ENCODE measurements at regions not wholly inside any gene's neighbourhood (a gene's known extent, or its start where the extent isn't known, plus 50 kb on each side); places are given as distances from the start of the nearest gene placed in this dataset.

DNA sequence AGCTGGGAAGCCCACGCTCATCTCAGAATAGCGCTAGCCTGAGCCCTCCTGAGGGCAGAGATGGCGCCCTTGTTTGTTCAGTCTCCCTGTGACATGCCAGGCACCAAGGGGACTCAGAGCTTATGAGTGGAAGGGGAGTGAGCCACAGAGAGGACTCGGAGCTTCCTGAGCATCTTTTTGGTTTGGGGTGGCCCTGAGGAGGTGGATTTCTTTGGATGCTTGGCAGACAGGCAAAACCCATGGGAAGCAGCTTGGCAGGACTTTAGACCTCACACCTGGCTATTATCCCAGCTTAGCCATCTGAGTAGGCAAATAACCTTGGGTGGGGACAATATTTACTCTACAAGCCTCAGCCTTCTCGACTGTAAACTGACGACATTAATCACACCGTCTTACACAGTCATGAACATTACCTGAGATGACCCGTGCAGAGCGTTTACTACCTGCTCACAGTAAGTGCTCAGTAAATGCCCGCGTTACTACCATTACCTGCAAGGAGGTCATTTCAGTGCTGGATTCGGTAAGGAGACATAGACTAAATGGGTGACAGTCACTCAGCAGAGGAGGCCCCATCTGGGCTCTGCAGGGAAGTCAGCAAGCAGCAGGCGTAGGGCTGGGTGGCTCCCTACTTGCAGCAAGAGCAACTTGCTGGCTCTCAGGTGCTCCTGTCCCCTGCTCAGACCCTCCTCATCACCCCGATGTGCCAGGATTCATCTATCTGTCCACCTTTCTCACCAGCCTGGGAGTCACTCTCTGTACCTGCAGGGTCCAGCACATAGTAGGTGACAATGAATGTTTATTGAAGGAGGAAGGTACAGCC is 54.9 kb downstream of the KLHDC7A start:
- peak; percentile 50 for DNase-seq

DNA sequence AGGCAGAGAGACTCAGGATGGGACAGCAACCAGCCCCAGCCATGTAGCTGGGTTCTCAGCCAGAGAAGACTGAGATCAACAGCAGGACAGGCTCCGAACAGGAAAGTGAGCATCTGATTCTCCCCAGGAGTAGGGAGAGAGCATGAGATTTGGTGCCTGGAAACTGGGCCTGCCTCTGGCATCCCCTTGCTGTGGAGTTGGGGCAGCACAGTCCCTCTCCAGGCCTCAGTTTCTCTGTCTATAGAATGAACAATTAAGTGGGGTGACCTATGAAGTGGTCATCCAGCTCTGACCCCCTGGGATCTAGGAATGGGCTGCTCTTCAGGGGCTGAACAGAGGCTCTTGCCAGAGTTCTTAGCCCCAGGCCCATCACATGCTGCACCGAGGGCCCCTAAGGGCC is 55.6 kb downstream of the KLHDC7A start:
- no peak for DNase-seq

DNA sequence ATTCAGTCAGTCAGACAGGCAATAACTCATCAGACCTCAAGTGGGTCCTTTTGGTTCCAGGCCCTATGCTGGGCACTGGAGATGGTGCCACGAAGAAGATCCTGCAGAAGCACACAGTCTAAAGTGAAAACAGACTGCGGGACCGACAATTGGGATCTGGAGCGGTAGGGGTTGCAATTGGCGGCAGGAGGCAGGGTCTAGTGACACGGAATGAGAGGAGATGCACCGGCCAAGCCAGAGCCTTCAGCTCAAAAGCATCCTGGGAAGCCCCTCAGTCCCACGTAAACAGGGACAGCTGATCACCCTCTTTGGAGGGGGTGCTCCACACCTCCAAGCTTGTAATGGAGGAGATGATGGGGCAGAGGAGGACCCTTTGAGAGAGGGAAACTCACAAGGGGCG is 56.2 kb downstream of the KLHDC7A start:
- DNase-seq: no peak

DNA sequence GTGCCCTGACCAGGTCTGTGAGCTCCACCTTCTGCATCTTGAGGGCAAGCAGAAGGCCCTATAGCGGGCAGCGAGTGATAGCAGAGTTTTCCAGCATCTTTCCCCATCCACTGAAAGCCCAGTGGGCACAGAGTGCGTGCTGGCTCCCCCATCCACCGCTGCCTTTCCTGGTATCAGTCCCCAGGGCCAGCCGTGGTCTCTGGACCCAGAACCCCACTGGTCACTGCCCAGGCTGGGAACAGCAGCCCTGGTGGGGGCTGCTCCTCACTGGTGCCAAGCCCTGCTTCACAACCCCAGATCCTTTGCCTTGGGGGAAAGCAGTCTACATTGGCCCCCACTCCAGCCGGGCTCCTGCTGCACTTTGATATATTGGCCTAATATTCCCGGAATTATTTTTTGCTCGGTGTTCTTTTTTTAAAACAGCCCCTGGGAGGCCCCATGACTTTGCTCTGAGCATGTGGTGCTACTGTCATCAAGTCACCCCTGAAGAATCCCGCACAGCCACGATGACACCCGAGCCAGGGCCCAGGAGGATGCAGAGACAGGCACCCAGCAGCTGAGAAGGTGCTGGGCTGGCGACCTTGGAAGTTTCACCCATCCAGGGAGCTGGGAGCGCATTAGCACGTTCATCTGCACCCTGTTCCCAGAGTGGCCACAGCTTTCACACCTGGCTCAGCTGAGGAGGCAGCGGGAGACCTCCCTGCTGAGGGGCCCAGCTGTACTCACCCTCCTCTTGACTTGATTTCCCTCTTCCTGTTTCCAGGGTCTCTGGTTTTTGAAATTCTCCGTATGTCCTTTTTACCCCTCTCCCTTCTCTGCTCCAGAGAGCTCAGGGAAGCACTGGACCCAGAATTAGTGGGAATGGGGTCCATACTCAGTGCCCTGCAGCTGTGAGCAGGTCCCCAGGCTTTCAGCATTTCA is 56.9 kb downstream of the KLHDC7A start:
- no peak for DNase-seq

DNA sequence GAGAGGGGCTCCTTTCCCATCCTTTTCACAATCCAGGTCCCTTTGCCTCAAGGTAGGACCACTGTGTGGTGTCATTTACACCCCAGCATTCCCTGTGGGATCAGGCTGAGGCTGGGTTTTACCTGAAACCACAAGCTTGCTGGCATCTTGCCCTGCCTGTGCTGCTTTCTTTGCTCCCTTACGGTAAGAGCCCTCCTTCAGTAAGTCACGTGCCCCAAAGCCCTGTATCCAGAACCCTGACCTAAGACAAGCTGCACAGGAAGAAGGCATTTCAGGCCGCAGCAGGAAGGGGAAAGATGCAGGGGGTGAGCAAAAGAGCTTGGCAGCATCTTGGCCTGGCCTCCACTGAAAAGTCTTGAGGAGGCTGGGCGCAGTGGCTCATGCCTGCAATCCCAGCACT is 58.4 kb downstream of the KLHDC7A start:
- peak; percentile 67 for DNase-seq

DNA sequence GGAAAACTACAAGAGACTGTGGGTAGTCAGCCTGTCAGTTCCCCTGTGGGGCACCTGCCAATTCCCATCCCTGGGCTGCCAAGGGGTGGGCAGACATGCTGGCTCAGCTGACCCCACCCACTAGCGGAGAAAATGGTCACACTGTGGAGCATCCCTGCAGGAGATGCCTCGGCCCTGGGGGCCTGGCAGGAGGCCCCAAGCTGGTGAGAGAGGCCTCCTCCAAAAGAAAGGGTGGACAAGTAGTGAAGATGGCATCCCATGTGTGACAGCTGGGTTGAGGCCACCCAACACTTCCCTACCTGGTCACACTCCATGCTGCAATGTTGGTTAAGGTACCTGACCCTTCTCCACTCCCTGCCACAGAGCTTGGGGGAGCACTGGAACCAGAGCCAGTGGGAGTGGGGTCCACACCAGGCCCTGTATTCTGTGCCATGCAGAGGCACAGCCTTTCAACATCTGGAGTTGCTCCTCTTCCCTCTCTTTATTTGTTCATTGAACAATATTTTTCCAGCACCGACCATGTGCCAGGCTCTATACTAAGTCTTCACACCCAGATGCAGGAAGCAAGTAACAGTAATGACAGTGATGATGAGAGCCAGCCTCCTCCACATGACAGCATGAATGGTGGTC is 59.5 kb downstream of the KLHDC7A start:
- no peak for DNase-seq

DNA sequence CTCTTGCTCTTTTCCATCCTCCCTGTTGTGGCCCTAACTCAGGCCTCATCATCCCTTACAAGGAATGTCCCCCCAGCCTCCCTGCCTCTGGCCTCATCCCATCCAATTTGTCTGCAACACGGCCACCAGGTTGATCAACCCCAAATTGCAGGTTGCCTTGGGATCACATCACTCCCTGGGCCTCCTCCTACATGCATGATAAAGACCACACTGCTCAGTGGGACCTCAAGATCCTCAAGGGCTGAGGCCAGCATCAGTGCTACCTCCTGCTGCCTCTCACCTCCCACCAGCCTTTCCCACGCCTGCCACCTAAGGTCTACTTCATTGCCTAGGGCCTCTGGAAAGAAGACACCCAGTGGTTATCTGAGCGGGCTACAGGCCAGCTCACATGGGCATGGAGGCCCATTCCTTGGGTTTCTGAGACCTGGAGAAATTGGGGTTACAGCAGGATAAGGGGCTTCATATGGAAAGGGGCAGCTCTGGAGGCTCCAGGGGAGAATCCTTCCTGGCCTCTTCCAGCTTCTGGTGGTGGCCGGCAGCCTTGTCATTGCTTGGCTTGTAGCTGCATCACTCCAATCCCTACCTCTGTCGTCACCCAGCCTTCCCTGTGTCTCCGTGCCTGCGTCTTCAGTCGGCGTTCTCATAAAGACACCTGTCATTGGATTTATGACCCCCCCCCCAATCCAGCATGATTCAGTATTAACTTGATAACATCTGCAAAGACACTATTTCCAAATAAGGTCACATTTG is 60.5 kb downstream of the KLHDC7A start:
- no peak for DNase-seq

DNA sequence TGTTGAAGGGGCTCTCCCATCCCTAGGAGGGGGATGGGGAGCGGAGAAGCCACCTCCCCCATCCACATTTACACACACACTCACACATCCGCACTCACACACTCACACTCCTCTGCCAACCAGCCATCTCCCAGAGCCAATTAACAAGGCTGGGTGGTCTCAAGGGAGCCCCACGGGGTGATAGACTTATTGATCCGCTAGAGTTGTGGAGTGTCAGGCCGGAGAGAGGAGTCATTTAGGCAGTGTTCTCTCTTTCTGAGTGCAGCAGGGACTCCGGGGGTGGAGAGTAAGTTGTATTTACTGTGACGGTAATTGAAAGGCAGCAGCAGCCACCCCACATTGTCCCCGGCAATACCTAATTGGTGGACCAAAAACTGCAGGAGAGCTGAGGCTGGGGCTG is 61.6 kb downstream of the KLHDC7A start:
- no peak for DNase-seq

DNA sequence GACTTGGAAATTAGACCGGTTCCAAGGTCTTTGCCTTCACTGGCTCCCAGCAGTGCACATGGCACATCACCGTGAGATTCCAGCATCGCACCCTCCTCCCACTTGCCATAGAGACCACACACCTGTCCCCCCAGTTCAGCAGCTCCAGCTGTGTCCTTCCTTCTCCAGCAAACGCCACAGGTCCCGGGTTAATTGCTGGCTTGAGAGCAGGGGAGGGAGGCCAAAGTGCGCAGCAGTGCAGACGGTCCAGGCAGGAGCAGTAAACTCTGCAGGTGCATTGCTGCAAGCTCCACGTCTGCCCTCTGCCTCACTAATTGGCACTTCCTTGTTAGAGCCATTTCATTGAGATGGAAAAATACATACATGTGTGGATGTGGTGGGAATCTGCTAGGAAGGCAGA is 65.3 kb downstream of the KLHDC7A start:
- DNase-seq: no peak

DNA sequence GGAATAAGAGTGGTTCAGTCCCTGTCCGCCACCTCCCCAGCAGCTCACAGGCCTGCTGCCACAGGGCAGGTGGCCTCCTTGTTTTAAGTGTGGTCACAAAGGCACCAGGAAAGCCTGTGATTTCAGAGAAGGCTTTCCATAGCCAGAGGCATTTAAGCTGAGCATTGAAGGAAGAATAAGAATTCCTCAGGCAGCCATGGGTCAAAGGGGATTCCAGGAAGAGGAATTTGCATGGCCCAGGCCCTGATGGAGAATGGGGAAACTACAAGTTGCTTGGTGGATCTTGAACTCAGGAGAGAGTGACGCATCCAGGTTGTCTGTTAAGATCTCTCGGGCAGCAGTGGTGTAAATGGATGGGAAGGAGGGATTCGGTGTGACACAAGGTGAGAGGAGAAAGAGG is 66.7 kb downstream of the KLHDC7A start:
- no peak for DNase-seq

DNA sequence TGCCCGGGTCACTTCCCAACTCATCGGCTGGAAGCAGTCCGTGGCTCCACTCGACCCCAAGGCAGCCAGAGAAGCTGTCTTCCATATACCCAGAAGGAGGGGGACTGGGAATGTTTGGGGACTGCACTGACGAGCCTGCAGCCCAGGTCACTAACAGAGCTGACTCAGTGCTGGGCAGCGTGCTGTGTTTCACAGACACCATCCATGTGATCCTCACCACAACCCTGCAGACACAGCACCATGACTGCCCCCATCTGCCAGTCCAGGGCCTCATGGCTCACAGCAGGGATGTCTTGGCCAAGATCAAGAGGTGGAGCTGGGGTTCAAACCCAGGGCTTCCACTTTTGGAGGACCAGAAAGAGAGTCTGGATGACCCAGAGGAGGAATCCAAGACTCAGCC is 67.9 kb downstream of the KLHDC7A start:
- DNase-seq: no peak

DNA sequence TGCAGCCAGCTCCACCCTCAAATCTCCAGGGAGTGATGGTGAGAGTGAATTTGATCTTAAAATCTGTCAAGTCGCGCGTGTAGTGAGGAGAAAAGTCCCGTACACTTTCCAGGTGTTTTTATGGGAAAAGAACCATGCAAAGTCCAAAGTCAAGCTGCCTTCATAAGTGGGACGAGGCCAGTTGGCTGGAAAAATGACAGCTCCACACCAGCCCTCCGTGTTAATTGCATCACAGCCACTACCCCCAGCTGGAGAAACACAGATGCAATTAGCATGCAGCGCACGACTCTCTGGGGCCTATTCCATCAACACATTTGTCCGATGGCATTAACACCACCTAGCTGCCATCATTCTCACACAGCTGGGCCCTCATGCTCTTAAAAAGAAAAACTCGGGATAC is 68.4 kb downstream of the KLHDC7A start:
- DNase-seq: no peak

DNA sequence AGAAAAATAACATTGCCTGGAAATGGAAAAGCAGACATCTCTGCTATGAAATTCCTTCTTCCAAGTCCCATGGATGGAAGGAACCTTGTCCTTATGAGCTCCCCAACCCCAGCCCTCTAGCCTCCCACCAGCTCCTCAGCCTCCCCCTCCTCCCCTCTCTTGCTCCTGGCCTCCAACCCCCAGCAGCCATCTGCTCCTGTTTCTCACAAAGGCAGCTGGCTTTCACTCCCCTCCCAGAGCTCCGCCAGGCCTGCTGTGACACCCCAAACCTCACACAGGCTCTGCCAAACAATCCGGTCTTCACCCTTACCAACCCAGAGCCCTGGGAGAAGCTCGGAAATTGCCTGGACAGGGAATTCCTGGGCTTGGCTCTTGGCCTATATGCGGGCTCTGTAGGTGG is 69.2 kb downstream of the KLHDC7A start:
- DNase-seq: no peak

DNA sequence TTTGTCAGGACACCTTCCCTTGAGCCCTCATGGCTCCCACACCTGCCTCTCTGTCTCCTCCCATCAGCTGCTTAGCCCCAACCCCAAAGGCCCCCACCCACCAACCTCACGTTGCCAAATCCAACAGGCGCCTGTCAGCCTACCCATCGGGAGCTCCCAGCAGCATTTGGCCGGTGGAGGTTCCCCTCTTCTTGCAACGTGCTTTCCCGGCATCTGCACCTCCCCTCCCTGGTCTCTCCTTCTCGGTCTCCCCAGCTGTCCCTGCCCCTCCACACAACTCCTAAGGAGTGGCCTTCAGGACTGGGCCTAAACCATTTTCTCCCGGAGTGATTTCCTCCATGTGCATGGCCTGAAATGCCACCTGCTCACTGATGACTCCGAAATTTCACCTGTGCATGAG is 71.9 kb downstream of the KLHDC7A start:
- no peak for DNase-seq

DNA sequence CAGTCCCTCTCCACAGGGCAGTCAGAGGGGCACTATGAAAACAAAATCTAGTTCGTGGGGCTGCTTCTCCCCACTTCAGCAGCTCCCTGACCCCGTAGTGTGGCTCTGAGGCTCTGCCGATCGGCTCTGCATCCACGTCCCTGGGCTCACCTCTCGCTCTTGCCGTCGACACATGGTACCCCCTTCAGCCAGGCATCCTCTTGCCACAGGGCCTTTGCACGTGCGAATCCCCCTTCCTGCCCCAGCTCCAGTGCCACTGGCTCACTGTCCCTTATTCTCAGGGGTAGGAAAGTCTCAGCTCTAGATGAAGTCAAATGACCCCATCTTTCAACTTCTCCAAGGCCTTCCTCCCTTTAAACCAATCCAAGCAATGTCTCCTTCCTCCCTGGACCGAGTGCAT is 72.7 kb downstream of the KLHDC7A start:
- DNase-seq: no peak

DNA sequence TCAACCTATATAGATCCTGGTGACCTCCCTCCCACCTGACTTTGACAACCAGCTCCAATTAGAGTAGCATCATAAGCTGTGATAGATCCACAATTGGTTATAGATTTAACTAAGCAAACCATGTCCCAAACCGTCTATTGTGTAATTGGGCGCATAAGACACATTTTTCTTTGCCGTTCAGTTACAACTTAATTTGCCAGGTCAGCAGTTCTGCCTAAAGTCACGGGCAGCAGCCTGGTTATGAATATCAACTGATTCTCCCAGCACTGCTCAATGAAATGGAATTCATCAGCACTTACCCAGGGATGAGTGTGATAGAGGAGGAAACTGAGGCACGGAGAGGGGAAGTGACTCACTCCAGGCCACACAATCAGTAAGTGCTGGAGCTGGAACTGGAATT is 73.4 kb downstream of the KLHDC7A start:
- no peak for DNase-seq

DNA sequence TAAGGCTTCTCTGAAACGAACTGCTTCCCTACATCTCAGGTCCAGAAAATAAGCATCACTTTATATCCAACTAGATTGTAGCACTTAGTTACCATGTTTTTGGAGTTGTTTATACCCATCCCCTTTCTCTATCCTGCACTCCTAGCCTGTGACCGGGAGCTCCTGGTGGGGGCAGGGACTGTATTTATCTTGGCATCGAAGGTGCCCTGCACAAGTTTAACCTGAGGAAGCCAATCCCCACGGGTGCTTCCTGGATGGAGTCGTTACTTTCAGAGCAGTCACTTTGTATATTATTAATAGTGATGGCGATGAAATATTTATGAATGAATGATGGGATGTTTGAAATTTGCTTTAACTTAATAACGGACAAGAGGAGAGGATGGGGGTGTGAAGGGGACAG is 73.9 kb downstream of the KLHDC7A start:
- no peak for DNase-seq

DNA sequence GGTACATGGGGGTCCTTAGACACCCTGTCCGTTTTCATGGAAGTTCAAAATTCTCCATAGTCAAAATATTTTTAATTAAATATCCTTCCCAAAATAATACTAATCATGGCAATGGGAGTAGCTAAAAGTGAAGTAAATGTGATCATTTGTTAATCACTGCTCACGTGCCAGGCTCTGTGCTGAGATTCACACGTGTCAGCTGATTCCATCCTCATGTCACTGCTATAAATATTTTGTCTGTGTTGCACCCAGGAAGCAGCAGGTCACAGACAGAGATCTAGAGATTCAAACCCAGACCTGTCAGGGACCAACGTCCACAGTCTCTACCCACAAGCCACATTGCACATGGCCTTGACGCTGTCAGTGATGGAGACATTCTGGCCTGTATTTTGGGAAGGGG is 74.3 kb downstream of the KLHDC7A start:
- DNase-seq: no peak

DNA sequence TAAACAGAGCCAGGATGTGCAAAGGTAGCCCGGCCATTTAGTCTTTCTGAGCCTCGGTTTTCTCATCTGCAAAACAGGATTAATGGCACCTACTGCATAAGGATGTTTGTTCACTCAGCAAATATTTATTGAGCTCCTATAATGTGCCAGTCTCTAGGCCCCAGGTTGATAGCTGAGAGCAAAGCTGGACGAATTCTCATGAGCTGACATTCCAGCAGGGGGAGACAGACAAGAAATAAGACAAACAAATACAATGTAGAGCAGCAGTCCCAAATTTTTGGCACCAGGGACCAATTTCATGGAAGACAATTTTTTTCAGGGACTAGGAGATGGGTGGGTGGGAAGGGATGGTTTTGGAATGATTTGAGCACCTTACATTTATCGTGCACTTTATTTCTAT is 74.3 kb upstream of the PAX7 start:
- no peak for DNase-seq

DNA sequence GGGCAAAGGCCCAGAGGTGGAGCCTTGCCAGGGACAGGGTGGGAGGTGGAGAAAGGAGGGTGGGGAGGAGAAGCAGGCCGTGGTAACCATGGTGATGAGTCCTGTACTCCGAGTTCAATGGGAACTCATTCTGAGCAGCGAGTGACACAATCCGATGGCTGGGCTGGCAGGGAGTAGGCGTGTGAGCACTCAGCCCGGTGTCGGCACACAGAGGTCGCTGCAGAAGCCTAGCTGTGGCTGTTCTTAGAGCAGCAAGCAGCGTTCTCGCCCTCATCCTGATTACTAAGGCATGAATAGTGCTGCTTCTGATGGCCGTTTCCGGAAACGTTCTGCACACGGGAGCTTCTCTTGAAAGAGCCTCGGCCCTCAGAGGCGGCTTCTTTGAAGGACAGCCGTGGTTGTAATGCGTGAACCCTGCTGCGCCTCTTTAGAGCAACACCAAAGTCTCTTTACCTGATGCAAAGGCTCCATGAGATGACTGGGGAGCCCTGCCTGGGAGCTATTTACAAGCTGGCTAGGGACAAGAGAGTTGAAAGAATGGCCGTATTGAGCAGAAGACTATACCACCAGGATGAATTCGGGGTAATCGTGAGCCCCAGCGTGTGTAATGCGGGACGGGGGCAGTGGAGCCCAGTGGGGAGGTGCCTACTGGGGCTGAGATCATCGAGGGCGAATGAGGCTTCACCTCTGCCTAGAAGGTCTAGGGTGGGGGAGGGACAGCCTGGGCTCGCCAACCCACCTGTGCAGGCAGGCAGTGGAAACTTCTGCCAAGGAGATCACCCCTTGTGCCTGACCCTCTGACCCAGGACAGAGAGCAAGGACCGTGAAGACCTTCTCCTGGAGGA is 72.8 kb upstream of the PAX7 start:
- no peak for DNase-seq

DNA sequence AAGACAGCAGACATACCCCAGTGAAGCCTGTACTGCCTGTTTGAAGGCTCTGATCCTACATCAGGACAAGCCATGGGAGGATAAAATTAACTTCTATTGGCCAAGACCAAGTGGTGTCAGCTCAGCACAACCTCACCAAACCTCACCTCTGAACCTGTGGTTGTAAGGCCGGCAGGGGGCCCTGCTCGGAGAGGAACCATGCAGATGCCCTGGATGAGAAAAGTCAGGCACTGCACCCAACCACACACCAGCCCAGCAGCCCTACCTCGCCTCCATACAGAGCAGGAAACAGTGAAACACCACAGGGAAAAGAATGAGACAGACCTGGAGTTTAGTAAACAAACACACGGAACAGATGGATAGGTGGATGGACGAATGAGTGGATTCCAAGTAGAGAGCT is 70.0 kb upstream of the PAX7 start:
- no peak for DNase-seq

DNA sequence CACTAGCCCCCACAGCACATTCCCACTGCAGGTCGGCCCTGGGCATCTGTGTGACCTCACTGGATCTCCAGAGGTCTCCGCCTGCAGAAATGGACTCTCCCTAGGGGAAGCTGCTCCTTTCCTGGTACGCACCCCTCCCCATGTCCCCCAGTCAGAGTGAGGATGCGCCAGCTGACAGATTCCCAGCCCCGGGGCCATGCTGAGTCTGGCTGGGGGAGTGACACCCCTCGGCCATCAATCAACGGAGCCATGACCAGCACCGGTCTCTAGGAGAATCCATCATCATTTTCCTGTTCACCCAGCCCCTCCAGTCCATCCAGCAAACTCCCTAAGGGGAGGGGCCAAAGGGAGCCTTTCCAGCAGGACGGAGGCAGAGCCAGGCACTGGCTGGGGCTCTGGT is 68.7 kb upstream of the PAX7 start:
- no peak for DNase-seq

Measured in NCI-H187 treated with DMSO at 0.1 percent for 48 hours (cell line).